Activated CD4-positive, alpha-beta T cell treated with anti-CD3 and anti-CD28 coated beads, Interleukin-2, amount 10 ng/mL, durations not matched to agents 24 days and 14 days (primary cell): ENCODE measurements at regions not wholly inside any gene's neighbourhood (a gene's known extent, or its start where the extent isn't known, plus 50 kb on each side); places are given as distances from the start of the nearest gene placed in this dataset.

ENCODE experiments used
- DNase-seq: peaks from one replicate; pipeline ENCODE4 v3.0.0; 2022
- H3K27ac Mint-ChIP-seq: one replicate; pipeline ENCODE4 v1.8.0; 2022; ENCODE audit warnings: mild to moderate bottlenecking, mixed read lengths
- H3K27me3 Mint-ChIP-seq: one replicate; pipeline ENCODE4 v1.8.0; 2022; ENCODE audit warnings: mixed read lengths
- H3K36me3 Mint-ChIP-seq: one replicate; pipeline ENCODE4 v1.8.0; 2022; ENCODE audit warnings: low read depth, mild to moderate bottlenecking, mixed read lengths
- H3K4me1 Mint-ChIP-seq: one replicate; pipeline ENCODE4 v1.8.0; 2021; ENCODE audit warnings: mixed read lengths
- H3K4me3 Mint-ChIP-seq: one replicate; pipeline ENCODE4 v1.8.0; 2022; ENCODE audit warnings: mild to moderate bottlenecking, moderate library complexity, mixed read lengths
- H3K9me3 Mint-ChIP-seq: one replicate; pipeline ENCODE4 v1.8.0; 2021; ENCODE audit warnings: mixed read lengths
- intact Hi-C: fragments of 100-400 bp; cut with micrococcal nuclease; formaldehyde crosslinking; loops from one replicate; pipeline ENCODE4 v1.15.1; 2023

DNA sequence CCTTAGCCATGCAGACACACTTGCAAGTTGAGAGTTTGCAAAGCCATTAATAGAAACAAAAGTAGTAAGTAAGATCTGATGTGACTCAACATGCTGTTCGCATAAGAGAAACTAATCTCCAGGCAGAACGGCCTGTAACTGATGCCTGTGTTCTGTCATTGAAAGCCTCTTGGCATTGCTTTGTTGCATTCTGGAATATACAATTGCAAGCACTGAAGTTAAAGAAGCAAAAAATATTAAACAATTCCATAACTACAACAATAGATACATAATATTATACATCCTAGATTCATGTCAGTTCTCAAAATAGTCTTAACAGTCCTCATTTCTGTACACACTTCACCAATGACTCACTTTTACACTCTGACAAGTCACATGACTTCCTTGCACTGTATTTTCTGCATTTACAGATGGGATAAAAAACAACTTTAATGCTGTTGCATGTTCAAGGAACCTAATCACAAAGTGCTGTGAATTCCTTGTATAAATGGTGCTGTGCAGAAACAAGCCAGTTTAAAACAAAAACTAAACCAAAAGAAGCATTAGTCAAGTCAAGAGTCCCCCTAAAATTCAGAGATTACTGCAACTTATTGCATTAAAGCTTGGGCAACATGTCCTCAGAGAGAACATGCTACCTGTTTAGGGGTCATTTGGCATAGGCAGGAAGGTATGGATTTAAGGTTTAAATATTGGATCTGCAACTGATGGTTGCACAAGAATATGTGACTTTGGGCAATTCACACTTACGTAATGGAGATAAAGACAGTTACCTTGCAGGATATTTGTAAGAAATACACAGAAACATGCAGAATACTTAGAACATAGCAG lies 79.5 kb upstream of the SERP2 start:
- peaks cover 16% of the 10 kb centered on the region for H3K4me1 Mint-ChIP-seq
- peak overlapping the region; percentile 42 for H3K27ac Mint-ChIP-seq
- H3K27me3 Mint-ChIP-seq = peaks cover 13% of the 10 kb centered on the region
- H3K36me3 Mint-ChIP-seq = peaks cover 1% of the 10 kb centered on the region
- intact Hi-C loops = no loop called here
- peaks cover 6% of the 10 kb centered on the region for H3K9me3 Mint-ChIP-seq
- no peak for DNase-seq
- H3K4me3 Mint-ChIP-seq = no peak overlapping the region

DNA sequence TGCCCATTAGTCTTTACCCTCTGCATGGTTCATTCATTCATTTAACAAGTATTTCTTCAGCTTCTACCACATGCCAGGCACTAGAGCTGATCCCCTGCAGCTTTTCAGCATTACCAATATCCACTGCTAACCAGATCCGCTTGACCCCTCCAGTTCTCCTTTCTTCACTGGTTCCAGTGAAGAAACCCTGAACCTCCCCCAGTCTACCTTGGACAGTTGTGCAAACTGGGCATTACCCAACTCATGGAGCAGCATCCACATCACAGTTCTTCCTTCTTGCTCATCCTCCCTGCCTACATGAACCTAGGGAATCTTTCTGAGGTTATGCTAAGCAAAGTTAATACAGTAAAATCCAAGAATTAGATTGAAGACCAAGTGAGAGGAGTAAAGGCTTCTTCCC lies 78.7 kb upstream of the SERP2 start:
- intact Hi-C loops = no loop called here
- peaks cover 1% of the 10 kb centered on the region for H3K36me3 Mint-ChIP-seq

DNA sequence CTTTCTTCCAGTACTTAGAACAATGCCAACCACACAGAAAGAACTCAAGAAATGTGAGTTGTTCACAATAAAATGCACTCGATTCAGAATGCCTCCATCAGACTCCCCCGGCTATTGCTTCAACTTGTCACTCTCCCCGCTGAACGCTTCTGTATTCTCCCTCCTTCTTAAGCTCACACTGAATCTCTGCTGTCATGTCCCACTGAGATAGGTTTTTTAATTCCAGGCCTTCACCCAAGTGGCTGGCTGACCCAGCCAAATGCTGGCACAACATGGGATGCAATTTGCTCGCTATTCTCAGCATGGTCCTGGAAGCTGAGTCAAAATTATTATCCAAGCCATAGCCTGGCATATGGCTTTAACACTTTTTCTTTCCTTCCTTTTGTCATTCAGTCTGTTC lies 76.8 kb upstream of the SERP2 start:
- no peak overlapping the region for H3K27ac Mint-ChIP-seq
- no peak for DNase-seq
- intact Hi-C loops = no loop called here
- peaks cover 10% of the 10 kb centered on the region for H3K9me3 Mint-ChIP-seq
- H3K27me3 Mint-ChIP-seq = peaks cover 1% of the 10 kb centered on the region
- no peak overlapping the region for H3K4me3 Mint-ChIP-seq
- H3K4me1 Mint-ChIP-seq = peaks cover 29% of the 10 kb centered on the region
- H3K36me3 Mint-ChIP-seq = peaks cover 1% of the 10 kb centered on the region

More for the DNA sequence above, 78.7 kb upstream of the SERP2 start:
- Mint-ChIP-seq H3K4me3 (no peak overlapping the region), H3K9me3 (peaks cover 9% of the 10 kb centered on the region), H3K27ac (no peak overlapping the region), H3K27me3 (peaks cover 8% of the 10 kb centered on the region), H3K4me1 (peaks cover 16% of the 10 kb centered on the region)
- DNase-seq = no peak

DNA sequence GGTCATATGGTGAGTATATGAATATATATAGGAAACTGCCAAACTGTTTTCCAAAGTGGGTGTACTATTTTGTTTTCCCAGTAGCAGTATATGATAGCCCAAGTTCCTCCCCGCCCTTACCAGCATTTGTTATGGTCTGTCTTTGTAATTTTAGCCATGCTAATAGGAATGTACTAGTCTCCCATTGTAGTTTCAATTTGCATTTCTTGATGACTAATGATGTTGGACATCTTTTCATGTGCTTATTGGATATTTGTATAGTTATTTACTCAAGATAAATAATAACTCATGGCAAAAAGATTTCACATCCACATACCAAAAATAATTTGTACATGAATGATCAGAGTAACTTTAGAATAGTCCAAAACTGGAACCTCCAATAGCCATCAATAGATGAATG lies 75.3 kb upstream of the SERP2 start:
- no peaks in the 10 kb centered on the region for H3K27me3 Mint-ChIP-seq

DNA sequence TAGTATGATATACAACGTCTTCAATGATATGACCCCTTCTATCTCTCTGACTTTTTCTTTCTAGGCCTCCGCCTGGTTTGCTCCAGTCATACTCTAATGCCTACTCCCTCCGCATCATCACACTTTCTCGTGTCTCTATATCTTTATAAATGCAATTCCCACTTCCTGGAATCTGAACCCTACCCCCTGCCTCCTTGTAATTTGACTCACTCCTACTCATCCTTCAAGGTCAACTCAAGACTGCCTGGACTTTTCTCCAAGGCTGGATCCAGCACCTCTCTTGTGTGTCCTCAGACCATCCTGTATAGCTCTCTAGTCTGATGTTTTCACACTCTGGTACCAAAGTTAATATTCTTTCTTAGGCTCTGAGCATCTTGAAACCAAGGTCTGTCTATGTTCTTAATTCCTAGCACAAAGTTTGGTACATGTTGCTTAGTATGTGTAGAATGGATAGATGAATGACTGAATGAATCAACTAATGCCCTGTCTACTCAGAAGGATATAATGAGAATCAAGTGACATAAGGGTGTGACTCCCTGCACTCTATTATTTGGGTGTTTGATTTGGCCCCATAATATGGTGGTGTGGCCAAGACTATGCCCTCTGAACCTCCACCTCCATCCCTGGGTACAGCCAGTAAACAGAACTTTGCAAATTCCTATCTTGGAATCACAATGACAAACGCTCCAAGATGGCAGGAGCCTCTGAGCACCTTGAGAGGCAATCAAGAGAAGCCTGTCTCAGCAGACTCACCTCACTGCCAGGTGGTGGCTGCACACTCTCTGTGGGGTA lies 74.3 kb upstream of the SERP2 start:
- no peak for DNase-seq
- Mint-ChIP-seq H3K27me3 (no peaks in the 10 kb centered on the region), H3K4me3 (no peak overlapping the region), H3K36me3 (no peaks in the 10 kb centered on the region), H3K27ac (no peak overlapping the region), H3K4me1 (peaks cover 27% of the 10 kb centered on the region), H3K9me3 (peaks cover 9% of the 10 kb centered on the region)
- intact Hi-C loops = no loop called here

More for the DNA sequence above, 75.3 kb upstream of the SERP2 start:
- peaks cover 33% of the 10 kb centered on the region for H3K4me1 Mint-ChIP-seq
- intact Hi-C loops = no loop called here
- H3K27ac Mint-ChIP-seq = no peak overlapping the region
- H3K9me3 Mint-ChIP-seq = peaks cover 9% of the 10 kb centered on the region
- no peak for DNase-seq
- H3K4me3 Mint-ChIP-seq = no peak overlapping the region
- H3K36me3 Mint-ChIP-seq = peaks cover 1% of the 10 kb centered on the region

DNA sequence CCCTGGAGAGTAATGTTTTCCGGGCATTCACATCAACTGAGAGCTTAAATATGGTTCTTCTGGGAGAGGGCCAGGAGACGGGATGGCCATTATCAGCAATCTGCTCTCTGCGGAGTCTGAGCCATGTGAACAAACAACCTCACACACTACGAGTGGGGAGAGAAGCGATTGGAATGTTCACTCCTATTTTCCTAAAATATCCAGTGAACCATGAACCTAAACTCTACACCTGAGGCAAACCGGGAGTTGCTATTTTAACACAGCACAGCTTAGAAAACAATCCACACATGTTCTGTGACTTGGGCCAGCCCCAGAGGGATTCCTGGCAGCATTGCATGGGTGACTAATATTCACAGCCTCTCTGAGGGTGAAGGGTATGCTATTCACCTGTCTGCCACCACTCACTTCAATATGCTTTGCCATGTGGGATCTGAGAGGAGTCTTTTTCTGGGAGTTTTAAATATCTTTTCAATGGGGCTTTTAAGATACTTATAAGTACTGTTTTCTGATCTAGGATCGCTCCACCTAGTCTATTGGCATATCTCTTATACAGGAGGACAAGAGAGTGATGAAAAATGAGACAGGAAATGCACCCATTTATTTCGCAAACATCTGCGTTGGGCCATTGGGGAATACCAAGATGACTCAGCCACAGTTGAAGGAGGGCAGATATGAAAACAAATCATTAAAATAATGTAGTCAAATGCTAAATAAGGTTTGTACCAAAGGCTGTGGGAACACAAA lies 72.6 kb upstream of the SERP2 start:
- intact Hi-C loops = loop anchor here (1.0 to 5.0 kb wide), 2 partner anchors 42 to 104 kb away; no protein-coding TSS in a partner anchor
- Mint-ChIP-seq H3K27me3 (no peaks in the 10 kb centered on the region), H3K9me3 (peaks cover 9% of the 10 kb centered on the region), H3K4me3 (peak overlapping the region; percentile 23), H3K27ac (peak overlapping the region; percentile 72), H3K4me1 (peaks cover 28% of the 10 kb centered on the region), H3K36me3 (no peaks in the 10 kb centered on the region)
- DNase-seq = peak; percentile 63

DNA sequence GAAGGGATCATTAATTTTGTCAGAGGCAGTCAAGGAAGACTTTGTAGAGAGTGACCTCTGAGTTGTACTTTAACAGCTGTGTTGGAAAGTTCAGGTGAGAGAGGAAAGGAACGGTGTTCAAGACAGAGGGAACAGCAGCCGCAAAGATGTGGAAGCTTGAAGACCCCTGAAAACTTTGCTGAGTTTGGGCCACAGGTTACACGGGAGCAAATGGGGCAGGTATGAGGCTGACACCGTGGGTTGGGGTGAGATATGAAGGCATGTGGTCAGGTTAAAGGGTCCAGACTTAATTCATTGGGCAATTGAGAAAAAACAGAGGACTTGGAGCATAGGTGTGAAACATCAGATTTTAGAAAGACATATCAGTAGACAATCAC lies 72.0 kb upstream of the SERP2 start:
- Mint-ChIP-seq H3K4me1 (peaks cover 31% of the 10 kb centered on the region), H3K9me3 (peaks cover 9% of the 10 kb centered on the region), H3K4me3 (peak overlapping the region; percentile 23), H3K36me3 (no peaks in the 10 kb centered on the region), H3K27ac (peak overlapping the region; percentile 72), H3K27me3 (no peaks in the 10 kb centered on the region)
- DNase-seq = no peak
- intact Hi-C loops = loop anchor here (1.0 to 5.0 kb wide), 2 partner anchors 42 to 104 kb away; no protein-coding TSS in a partner anchor

DNA sequence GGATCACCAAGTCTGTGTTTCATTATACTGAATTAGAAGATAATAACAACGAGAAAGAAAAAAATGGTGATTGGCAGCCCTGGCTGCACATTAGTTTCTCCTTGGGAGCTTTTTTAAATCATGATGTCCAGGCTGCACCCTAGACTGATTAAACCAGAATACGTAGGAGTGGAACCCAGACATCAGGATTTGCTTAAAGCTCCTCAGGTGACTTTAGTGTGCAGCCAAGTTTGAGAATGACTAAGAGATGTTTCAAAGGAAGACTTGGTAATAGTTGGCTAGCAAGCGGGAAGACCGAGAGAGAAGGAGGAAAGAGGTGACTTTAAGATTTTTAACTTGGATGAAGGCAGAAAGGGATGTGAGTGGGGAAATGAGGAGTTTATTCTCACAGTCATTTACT lies 71.4 kb upstream of the SERP2 start:
- Mint-ChIP-seq H3K27ac (no peak overlapping the region), H3K4me1 (peaks cover 34% of the 10 kb centered on the region), H3K27me3 (peaks cover 2% of the 10 kb centered on the region), H3K4me3 (no peak overlapping the region), H3K36me3 (no peaks in the 10 kb centered on the region), H3K9me3 (peaks cover 9% of the 10 kb centered on the region)
- intact Hi-C loops = loop anchor here (5.0 kb wide), 1 partner anchor 105 kb away; no protein-coding TSS in a partner anchor
- DNase-seq = no peak

DNA sequence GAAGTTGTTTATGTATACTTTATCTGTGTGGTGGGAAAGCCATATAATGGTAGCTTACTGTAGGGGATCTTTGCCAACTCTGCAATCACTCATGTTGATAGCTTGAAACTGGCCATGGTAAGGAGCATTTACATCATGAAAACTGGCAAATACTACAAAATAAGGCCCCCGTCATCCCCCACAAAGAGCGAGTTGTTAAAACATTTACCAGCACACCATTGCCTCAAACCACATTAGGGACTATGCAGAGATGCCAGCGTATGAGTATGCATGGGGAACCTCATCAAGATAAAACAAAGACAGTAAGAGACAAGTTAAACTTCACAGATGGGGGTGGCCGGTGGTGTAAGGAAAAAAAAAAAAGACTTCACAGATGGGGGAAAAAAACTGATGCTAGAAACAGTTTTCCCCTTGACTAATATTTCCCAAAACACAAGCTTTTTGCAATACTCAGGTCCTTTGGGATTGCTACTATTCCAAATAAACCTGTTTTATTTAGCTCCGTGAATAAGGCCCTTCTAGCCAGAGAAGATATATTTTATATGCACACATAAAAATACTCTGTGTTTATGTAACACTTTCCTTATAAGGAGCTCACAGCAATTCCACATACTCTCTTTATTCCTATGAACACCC lies 70.6 kb upstream of the SERP2 start:
- Mint-ChIP-seq H3K4me1 (peaks cover 35% of the 10 kb centered on the region), H3K27ac (no peak overlapping the region), H3K36me3 (no peaks in the 10 kb centered on the region), H3K9me3 (peaks cover 9% of the 10 kb centered on the region), H3K27me3 (peaks cover 2% of the 10 kb centered on the region), H3K4me3 (no peak overlapping the region)
- DNase-seq = no peak
- intact Hi-C loops = loop anchor here (5.0 kb wide), 1 partner anchor 106 kb away; no protein-coding TSS in a partner anchor

DNA sequence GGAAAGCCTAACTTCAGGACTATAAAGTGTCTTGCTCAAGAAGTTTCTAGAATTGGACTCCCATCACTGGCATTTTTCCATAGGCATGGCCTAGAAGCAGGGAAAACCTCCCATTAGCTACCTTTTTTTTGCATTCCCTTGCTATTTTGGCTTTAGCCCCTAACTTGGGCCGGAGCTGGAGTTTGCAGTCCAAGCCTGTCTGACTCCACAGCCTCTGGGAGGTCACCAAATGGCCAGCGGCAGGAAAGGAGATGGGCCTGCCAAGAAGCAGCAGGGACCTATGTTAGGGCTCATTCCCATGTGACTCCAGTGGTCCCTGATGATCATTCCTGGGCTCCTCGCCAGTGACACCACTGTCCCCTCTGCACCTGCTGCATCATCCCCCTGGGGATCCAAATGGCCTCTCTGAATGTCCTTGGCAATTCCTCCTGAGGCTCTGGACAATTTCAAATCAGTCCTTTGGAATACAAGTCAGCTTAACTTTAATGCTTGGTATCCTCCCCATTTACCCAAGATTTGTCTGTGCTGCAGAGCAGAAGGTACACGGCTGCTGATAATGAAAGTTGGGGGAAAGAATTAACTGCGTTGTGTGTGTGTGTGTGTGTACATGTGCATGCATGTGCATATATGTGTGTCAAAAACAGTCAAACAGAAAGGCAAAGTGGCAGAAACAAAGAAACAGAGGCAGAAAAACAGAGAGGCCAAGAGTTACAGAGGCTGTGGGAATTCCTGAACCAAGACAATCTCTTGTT lies 69.8 kb upstream of the SERP2 start:
- DNase-seq = no peak
- Mint-ChIP-seq H3K9me3 (peaks cover 9% of the 10 kb centered on the region), H3K36me3 (no peaks in the 10 kb centered on the region), H3K27me3 (peaks cover 2% of the 10 kb centered on the region), H3K27ac (no peak overlapping the region), H3K4me3 (no peak overlapping the region), H3K4me1 (peaks cover 35% of the 10 kb centered on the region)
- intact Hi-C loops = loop anchor here (5.0 kb wide), 1 partner anchor 107 kb away; no protein-coding TSS in a partner anchor

DNA sequence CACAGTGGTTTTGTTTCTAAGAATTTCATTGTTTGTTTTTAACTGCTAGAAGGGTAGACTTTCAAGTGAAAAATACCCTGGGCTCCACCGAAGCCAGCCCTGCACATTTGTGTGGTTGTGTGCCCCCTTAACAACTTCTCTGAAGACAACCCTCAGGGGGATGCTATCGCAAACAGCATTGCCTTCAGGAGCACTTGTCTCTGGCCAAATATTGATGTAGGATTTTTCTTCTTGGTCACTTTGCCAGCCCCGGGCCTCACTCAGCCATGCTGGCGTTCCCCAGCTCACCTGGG lies 69.2 kb upstream of the SERP2 start:
- H3K4me3 Mint-ChIP-seq = no peak overlapping the region
- peaks cover 35% of the 10 kb centered on the region for H3K4me1 Mint-ChIP-seq
- no peaks in the 10 kb centered on the region for H3K36me3 Mint-ChIP-seq
- no peak for DNase-seq
- intact Hi-C loops = loop anchor here (5.0 kb wide), 1 partner anchor 107 kb away; no protein-coding TSS in a partner anchor
- peaks cover 5% of the 10 kb centered on the region for H3K9me3 Mint-ChIP-seq
- H3K27me3 Mint-ChIP-seq = peaks cover 2% of the 10 kb centered on the region
- H3K27ac Mint-ChIP-seq = no peak overlapping the region

DNA sequence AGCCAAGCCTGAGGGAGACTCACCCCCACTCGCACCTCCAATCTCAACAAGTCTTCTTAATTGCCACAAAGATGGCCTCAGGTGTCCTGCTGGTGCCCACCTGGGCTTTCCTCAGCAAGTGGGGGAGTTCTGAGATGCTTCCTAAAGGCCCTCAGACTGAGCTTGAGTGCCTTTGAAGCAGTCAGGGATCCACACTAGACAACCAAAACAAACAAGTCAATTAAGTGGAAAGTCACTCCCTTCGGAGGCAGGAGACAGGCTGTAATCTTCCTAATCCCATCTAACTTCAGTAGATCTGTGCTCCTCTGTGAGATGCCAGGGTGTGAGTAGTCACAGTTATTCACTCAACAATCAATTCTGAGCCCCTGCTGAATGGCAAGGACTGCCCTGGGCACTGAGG lies 68.3 kb upstream of the SERP2 start:
- H3K4me3 Mint-ChIP-seq = no peak overlapping the region
- no peak for DNase-seq
- H3K36me3 Mint-ChIP-seq = no peaks in the 10 kb centered on the region
- H3K4me1 Mint-ChIP-seq = peaks cover 35% of the 10 kb centered on the region
- H3K27ac Mint-ChIP-seq = no peak overlapping the region
- intact Hi-C loops = no loop called here
- peaks cover 4% of the 10 kb centered on the region for H3K9me3 Mint-ChIP-seq
- peaks cover 6% of the 10 kb centered on the region for H3K27me3 Mint-ChIP-seq

DNA sequence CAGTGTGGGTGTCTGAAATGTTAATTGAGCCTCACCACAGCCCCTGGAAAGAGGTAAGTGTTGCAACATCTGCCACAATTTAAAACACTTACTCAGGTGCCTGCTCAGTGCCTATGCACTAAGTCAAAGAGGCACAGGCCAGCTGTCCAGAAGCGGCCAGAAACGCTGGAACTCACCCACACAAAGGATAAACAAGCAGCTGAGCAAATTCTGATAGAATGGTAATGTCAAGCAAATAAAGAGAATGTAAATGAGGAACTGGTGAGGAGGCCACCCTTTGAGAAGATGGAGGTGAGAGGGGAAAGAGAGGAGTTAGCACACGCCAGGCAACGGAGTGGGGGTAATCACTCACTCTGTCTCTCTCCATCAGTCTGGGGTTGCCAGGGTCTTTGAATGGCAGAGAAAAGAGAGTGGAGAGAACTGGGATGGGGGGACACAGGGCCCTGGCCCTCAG lies 67.7 kb upstream of the SERP2 start:
- intact Hi-C loops = no loop called here
- Mint-ChIP-seq H3K4me3 (peak overlapping the region; percentile 8), H3K36me3 (no peaks in the 10 kb centered on the region), H3K27ac (no peak overlapping the region), H3K27me3 (peaks cover 6% of the 10 kb centered on the region), H3K4me1 (peaks cover 31% of the 10 kb centered on the region), H3K9me3 (peaks cover 4% of the 10 kb centered on the region)
- no peak for DNase-seq
